GM12878 (cell line): ENCODE measurements at regions not wholly inside any gene's neighbourhood (a gene's known extent, or its start where the extent isn't known, plus 50 kb on each side); places are given as distances from the start of the nearest gene placed in this dataset.

Experiments used
- ATAC-seq: fragments of 200-7000 bp; cut with Tn5 transposase; 3 replicates; pipeline ENCODE4 v1.9.1; 2020; ENCODE audit warnings: mild to moderate bottlenecking, moderate library complexity
- BruUV-seq: library from RNA; stranded (reverse); fragments of 400-500 nt; replicated peaks from 2 replicates; lab custom pipeline; 2021; lab: Mats Ljungman, UMichigan
- CTCF ChIA-PET: fragments of 300-600 bp; sonication (Branson Sonifier 250); formaldehyde crosslinking; extraction: SDS; loops from one replicate; lab custom pipeline; 2021; ENCODE audit warnings: inconsistent platforms; lab: Yijun Ruan, JAX
- POLR2A ChIA-PET: fragments of 350-600 bp; formaldehyde crosslinking; extraction: SDS; loops from one replicate; lab custom pipeline; 2021; ENCODE audit warnings: inconsistent platforms; lab: Charles Lee
- RAD21 ChIA-PET: fragments of 300-600 bp; sonication (Branson Sonifier 250); formaldehyde crosslinking; loops from one replicate; lab custom pipeline; 2023; ENCODE audit warnings: antibody characterized with exemption; ENCODE audit not compliant: unreplicated experiment; lab: Charles Lee
- SMC1A ChIA-PET: fragments of 300-600 bp; sonication (Branson Sonifier 250); formaldehyde crosslinking; loops from one replicate; lab custom pipeline; 2023; ENCODE audit not compliant: unreplicated experiment, uncharacterized antibody; lab: Charles Lee
- DNase-seq: peaks from one replicate; pipeline ENCODE4 v3.0.0-alpha.2; 2011; ENCODE audit warnings: low read depth, low spot score
- FAIRE-seq: peaks from 3 replicates; lab custom pipeline; 2011; peaks lifted over from hg19 to GRCh38; lab: Jason Lieb, UNC
- H2AFZ ChIP-seq: 2 replicates; pipeline ENCODE4 v1.6.0; 2011; ENCODE audit warnings: low read depth, low read length, control low read depth; ENCODE audit not compliant: control insufficient read depth
- H3K27ac ChIP-seq: 2 replicates; pipeline ENCODE4 v1.5.1; 2011; ENCODE audit warnings: control low read depth; ENCODE audit not compliant: control insufficient read depth, insufficient read depth
- H3K27me3 ChIP-seq, 2 experiments: replicated peaks in 1 of 2; 2 replicates each; pipeline versions ENCODE4 v1.6.0 to v1.6.1; 2011; ENCODE audit warnings: low read length in 1 of 2; ENCODE audit not compliant: control insufficient read depth in 2 of 2, insufficient read depth in 2 of 2
- H3K36me3 ChIP-seq, 2 experiments: 2 replicates each; pipeline ENCODE4 v1.5.1; 2011; ENCODE audit warnings: low read length in 1 of 2; ENCODE audit not compliant: control insufficient read depth in 2 of 2, insufficient read depth in 2 of 2
- H3K4me1 ChIP-seq: 2 replicates; pipeline ENCODE4 v1.6.1; 2011; ENCODE audit warnings: mild to moderate bottlenecking, low read length, moderate library complexity, mixed read lengths; ENCODE audit not compliant: control insufficient read depth, insufficient read depth
- H3K4me2 ChIP-seq: 2 replicates; pipeline ENCODE4 v1.6.0; 2011; ENCODE audit warnings: control low read depth; ENCODE audit not compliant: control insufficient read depth, insufficient read depth
- H3K4me3 ChIP-seq: fragments of 200-600 bp; sonication (generic); 2 replicates; pipeline ENCODE4 v1.5.1; 2016
- H3K79me2 ChIP-seq: 2 replicates; pipeline ENCODE4 v1.6.0; 2011; ENCODE audit warnings: low read length; ENCODE audit not compliant: control insufficient read depth, insufficient read depth
- H3K9ac ChIP-seq: 2 replicates; pipeline ENCODE4 v1.8.0; 2011; ENCODE audit warnings: low read length, control low read depth, mixed read lengths; ENCODE audit not compliant: control insufficient read depth, insufficient read depth
- H3K9me3 ChIP-seq: replicated peaks from 3 replicates; pipeline ENCODE4 v1.5.1; 2011; ENCODE audit warnings: mild to moderate bottlenecking, low read length; ENCODE audit not compliant: control insufficient read depth, insufficient read depth
- H4K20me1 ChIP-seq: 2 replicates; pipeline ENCODE4 v1.6.0; 2011; ENCODE audit not compliant: control insufficient read depth, insufficient read depth
- EP300 ChIP-seq, 2 experiments: fragments of 150-350 bp in 1 of 2; IDR thresholded peaks; 2 replicates each; pipeline ENCODE4 v1.6.1; 2011 to 2012; ENCODE audit warnings: low read depth in 2 of 2, low read length in 2 of 2, borderline replicate concordance in 1 of 2, improper control_type of control experiment in 1 of 2, inconsistent platforms in 1 of 2; ENCODE audit not compliant: control insufficient read depth in 1 of 2
- HDGF ChIP-seq: fragments of 450-650 bp; IDR thresholded peaks from 2 replicates; pipeline ENCODE4 v1.6.1; 2016; ENCODE audit warnings: antibody characterized with exemption
- JUNB ChIP-seq: IDR thresholded peaks from 2 replicates; pipeline ENCODE4 v1.6.1; 2016; ENCODE audit warnings: antibody characterized with exemption, mild to moderate bottlenecking
- MEF2B ChIP-seq: fragments of 450-650 bp; IDR thresholded peaks from 2 replicates; pipeline ENCODE4 v1.6.1; 2018; ENCODE audit warnings: mild to moderate bottlenecking, moderate library complexity; ENCODE audit not compliant: partially characterized antibody, poor library complexity, severe bottlenecking
- POLR2A ChIP-seq: IDR thresholded peaks from 2 replicates; pipeline ENCODE4 v1.6.1; 2011; ENCODE audit warnings: low read depth, mild to moderate bottlenecking, low read length
- ZNF207 ChIP-seq: fragments of 450-650 bp; IDR thresholded peaks from 2 replicates; pipeline ENCODE4 v1.6.1; 2014; ENCODE audit warnings: antibody characterized with exemption, mild to moderate bottlenecking, borderline replicate concordance
- ZZZ3 ChIP-seq: IDR thresholded peaks from 2 replicates; pipeline ENCODE4 v1.6.1; 2011; ENCODE audit warnings: low read depth; ENCODE audit not compliant: control insufficient read depth, insufficient read length
- WGBS: methylation state at CpG from one replicate; pipeline ENCODE4 v1.1.6; 2016; ENCODE audit warnings: low lambda C conversion rate; ENCODE audit not compliant: insufficient replicate concordance, insufficient coverage; ENCODE audit errors: missing lambda C conversion rate; 5-methylcytosine and 5-hydroxymethylcytosine counted together
- in situ Hi-C: fragments of 300-500 bp; cut with MboI; formaldehyde crosslinking; loops from 9 replicates; pipeline ENCODE4 v1.14.3; 2018; ENCODE audit warnings: mixed read lengths
- intact Hi-C: fragments of 100-400 bp; cut with micrococcal nuclease; formaldehyde crosslinking; loops from one replicate; pipeline ENCODE4 v1.14.2; 2022; ENCODE audit not compliant: unreplicated experiment
- TF ChIP-seq, protein P1 (sequence below): fragments of 450-650 bp; formaldehyde crosslinking; IDR thresholded peaks from 2 replicates; pipeline ENCODE4 v1.4.0; 2022; ENCODE audit warnings: mild to moderate bottlenecking, moderate library complexity
- TF ChIP-seq, protein P2 (sequence below): fragments of 450-650 bp; IDR thresholded peaks from 2 replicates; pipeline ENCODE4 v1.6.1; 2017; ENCODE audit warnings: mild to moderate bottlenecking, moderate library complexity
- TF ChIP-seq, protein P3 (sequence below): fragments of 450-650 bp; formaldehyde crosslinking; IDR thresholded peaks from 2 replicates; pipeline ENCODE4 v1.5.0; 2022; ENCODE audit warnings: mild to moderate bottlenecking, missing genetic modification characterization

DNA sequence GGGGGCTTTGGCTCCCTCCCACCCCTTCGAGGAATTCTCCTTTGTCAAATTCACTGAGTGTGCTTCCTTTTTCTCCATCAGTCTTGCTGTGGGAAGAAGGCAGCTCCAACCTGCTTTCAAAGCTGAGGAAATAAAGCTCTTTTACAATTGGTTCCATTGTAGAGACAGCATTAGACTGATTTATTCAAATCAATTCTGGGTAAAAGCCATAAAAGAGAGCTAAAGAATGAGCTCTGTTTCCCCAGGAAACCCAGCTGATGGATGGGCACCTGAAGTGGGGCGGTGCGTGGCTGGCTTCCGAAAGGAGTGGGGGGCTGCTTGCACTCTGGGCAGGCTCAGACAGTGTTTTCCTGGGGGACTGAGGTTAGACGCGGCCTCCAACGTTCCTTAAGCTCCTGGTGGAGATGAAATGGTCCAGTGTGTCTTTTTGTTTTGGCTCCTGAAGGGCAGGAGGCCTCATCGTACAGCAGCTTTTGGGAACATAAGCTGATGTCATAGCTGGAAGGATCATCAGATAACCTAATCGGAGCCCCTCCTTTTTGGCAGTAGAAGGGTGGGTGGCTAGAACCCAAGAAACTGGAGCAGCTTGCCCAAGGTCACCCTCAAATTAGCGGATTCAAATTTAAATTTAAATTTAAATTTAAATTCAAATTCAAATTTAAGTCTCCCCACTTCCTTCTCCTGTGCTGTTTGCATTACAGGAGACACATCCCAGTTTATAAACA lies 128.5 kb upstream of the EEF2KMT start:
- Histone ChIP-seq H4K20me1 (no peaks in the 10 kb centered on the region), H3K79me2 (no peaks in the 10 kb centered on the region), H3K9me3 (no peaks in the 10 kb centered on the region), H3K27me3 (no peaks in the 10 kb centered on the region), H3K9ac (no peak overlapping the region), H3K27ac (no peak overlapping the region), H3K4me1 (no peaks in the 10 kb centered on the region), H3K4me3 (no peak overlapping the region), H3K4me2 (no peak overlapping the region), H2AFZ (no peak overlapping the region), H3K36me3 (no peaks in the 10 kb centered on the region)
- TF ChIP-seq, protein P1, sequence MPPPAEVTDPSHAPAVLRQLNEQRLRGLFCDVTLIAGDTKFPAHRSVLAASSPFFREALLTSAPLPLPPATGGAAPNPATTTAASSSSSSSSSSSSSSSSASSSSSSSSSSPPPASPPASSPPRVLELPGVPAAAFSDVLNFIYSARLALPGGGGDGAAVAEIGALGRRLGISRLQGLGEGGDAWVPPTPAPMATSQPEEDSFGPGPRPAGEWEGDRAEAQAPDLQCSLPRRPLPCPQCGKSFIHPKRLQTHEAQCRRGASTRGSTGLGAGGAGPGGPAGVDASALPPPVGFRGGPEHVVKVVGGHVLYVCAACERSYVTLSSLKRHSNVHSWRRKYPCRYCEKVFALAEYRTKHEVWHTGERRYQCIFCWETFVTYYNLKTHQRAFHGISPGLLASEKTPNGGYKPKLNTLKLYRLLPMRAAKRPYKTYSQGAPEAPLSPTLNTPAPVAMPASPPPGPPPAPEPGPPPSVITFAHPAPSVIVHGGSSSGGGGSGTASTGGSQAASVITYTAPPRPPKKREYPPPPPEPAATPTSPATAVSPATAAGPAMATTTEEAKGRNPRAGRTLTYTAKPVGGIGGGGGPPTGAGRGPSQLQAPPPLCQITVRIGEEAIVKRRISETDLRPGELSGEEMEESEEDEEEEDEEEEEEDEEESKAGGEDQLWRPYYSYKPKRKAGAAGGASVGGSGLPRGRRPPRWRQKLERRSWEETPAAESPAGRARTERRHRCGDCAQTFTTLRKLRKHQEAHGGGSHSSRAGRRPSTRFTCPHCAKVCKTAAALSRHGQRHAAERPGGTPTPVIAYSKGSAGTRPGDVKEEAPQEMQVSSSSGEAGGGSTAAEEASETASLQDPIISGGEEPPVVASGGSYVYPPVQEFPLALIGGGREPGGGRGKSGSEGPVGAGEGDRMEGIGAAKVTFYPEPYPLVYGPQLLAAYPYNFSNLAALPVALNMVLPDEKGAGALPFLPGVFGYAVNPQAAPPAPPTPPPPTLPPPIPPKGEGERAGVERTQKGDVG = no peak
- no peak for TF ChIP-seq HDGF
- TF ChIP-seq ZNF207 = no peak
- no peak for TF ChIP-seq EP300 (IDR thresholded peaks at IDR 0.05; ENCODE audit: borderline replicate concordance in 1 of 2, control insufficient read depth in 1 of 2, low read depth in 2 of 2, low read length in 2 of 2)
- TF ChIP-seq JUNB = no peak
- TF ChIP-seq MEF2B = no peak
- TF ChIP-seq POLR2A = no peak
- TF ChIP-seq ZZZ3 = no peak
- TF ChIP-seq, protein P2, sequence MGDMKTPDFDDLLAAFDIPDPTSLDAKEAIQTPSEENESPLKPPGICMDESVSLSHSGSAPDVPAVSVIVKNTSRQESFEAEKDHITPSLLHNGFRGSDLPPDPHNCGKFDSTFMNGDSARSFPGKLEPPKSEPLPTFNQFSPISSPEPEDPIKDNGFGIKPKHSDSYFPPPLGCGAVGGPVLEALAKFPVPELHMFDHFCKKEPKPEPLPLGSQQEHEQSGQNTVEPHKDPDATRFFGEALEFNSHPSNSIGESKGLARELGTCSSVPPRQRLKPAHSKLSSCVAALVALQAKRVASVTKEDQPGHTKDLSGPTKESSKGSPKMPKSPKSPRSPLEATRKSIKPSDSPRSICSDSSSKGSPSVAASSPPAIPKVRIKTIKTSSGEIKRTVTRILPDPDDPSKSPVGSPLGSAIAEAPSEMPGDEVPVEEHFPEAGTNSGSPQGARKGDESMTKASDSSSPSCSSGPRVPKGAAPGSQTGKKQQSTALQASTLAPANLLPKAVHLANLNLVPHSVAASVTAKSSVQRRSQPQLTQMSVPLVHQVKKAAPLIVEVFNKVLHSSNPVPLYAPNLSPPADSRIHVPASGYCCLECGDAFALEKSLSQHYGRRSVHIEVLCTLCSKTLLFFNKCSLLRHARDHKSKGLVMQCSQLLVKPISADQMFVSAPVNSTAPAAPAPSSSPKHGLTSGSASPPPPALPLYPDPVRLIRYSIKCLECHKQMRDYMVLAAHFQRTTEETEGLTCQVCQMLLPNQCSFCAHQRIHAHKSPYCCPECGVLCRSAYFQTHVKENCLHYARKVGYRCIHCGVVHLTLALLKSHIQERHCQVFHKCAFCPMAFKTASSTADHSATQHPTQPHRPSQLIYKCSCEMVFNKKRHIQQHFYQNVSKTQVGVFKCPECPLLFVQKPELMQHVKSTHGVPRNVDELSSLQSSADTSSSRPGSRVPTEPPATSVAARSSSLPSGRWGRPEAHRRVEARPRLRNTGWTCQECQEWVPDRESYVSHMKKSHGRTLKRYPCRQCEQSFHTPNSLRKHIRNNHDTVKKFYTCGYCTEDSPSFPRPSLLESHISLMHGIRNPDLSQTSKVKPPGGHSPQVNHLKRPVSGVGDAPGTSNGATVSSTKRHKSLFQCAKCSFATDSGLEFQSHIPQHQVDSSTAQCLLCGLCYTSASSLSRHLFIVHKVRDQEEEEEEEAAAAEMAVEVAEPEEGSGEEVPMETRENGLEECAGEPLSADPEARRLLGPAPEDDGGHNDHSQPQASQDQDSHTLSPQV = no peak
- TF ChIP-seq, protein P3, sequence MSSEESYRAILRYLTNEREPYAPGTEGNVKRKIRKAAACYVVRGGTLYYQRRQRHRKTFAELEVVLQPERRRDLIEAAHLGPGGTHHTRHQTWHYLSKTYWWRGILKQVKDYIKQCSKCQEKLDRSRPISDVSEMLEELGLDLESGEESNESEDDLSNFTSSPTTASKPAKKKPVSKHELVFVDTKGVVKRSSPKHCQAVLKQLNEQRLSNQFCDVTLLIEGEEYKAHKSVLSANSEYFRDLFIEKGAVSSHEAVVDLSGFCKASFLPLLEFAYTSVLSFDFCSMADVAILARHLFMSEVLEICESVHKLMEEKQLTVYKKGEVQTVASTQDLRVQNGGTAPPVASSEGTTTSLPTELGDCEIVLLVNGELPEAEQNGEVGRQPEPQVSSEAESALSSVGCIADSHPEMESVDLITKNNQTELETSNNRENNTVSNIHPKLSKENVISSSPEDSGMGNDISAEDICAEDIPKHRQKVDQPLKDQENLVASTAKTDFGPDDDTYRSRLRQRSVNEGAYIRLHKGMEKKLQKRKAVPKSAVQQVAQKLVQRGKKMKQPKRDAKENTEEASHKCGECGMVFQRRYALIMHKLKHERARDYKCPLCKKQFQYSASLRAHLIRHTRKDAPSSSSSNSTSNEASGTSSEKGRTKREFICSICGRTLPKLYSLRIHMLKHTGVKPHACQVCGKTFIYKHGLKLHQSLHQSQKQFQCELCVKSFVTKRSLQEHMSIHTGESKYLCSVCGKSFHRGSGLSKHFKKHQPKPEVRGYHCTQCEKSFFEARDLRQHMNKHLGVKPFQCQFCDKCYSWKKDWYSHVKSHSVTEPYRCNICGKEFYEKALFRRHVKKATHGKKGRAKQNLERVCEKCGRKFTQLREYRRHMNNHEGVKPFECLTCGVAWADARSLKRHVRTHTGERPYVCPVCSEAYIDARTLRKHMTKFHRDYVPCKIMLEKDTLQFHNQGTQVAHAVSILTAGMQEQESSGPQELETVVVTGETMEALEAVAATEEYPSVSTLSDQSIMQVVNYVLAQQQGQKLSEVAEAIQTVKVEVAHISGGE (CRISPR knock-in tag) = no peak
- WGBS = 15% methylated on average over 10 of the region's 10 CpGs
- ChIA-PET CTCF (no interaction called here), POLR2A (no interaction called here), RAD21 (no interaction called here), SMC1A (no interaction called here)
- ATAC-seq (no peak), FAIRE-seq (no peak), DNase-seq (no peak)
- in situ Hi-C loops = no loop called here
- BruUV-seq = no TSS peak
- intact Hi-C loops = no loop called here
